Stomach (tissue), 8 donors: ENCODE measurements at regions not wholly inside any gene's neighbourhood (a gene's known extent, or its start where the extent isn't known, plus 50 kb on each side); places are given as distances from the start of the nearest gene placed in this dataset.

Source experiments
- DNase-seq, 2 donors: peaks; one replicate each; pipeline versions ENCODE4 v3.0.0 to v3.0.0-alpha.2; 2013 to 2019
- H3K27ac ChIP-seq, 5 donors: fragments of 200-600 bp in 4 of 5; sonication (generic) in 4 of 5; one replicate each; pipeline ENCODE4 v1.5.1; 2013 to 2019; ENCODE audit warnings: mild to moderate bottlenecking in 1 of 5, moderate library complexity in 1 of 5
- H3K27me3 ChIP-seq, 3 donors: fragments of 200-600 bp; sonication (generic); one replicate each; pipeline ENCODE4 v1.5.1; 2017 to 2019; ENCODE audit warnings: mixed run types in 1 of 3
- H3K36me3 ChIP-seq, 4 donors: fragments of 200-600 bp; sonication (generic); 1 replicate in 3 of 4; 2 replicates in 1 of 4; pipeline ENCODE4 v1.5.1; 2016 to 2019
- H3K4me1 ChIP-seq, 4 donors: fragments of 200-600 bp; sonication (generic); one replicate each; pipeline ENCODE4 v1.5.1; 2016 to 2019
- H3K4me3 ChIP-seq, 4 donors: fragments of 200-600 bp; sonication (generic) in 3 of 4; one replicate each; pipeline ENCODE4 v1.5.1; 2016 to 2019; ENCODE audit warnings: mild to moderate bottlenecking in 1 of 4
- H3K9me3 ChIP-seq, 4 donors: fragments of 200-600 bp; sonication (generic); one replicate each; pipeline ENCODE4 v1.5.1; 2016 to 2019
- EP300 ChIP-seq: sonication (generic); formaldehyde crosslinking; IDR thresholded peaks from one replicate; pipeline ENCODE4 v1.6.1; 2017; ENCODE audit warnings: antibody characterized with exemption
- POLR2A ChIP-seq, 4 donors: fragments of 450-650 bp; IDR thresholded peaks; one replicate each; pipeline ENCODE4 v1.6.1; 2016; ENCODE audit warnings: antibody characterized with exemption in 4 of 4, control low read depth in 2 of 4, mild to moderate bottlenecking in 1 of 4, moderate library complexity in 1 of 4
- POLR2AphosphoS5 ChIP-seq, 3 donors: sonication (generic); formaldehyde crosslinking; IDR thresholded peaks; one replicate each; pipeline ENCODE4 v1.6.1; 2016; ENCODE audit warnings: antibody characterized with exemption in 3 of 3
- WGBS, 5 donors: extraction: QIAGEN DNeasy Blood & Tissue Kit in 3 of 5; methylation state at CpG; one replicate each; pipeline versions ENCODE4 v1.1.5 to v1.1.7; 2013 to 2018; 5-methylcytosine and 5-hydroxymethylcytosine counted together
- intact Hi-C: fragments of 100-400 bp; cut with DNase I; formaldehyde crosslinking; loops from one replicate; pipeline ENCODE4 v1.15.1; 2023; ENCODE audit warnings: low total_unique reads
- TF ChIP-seq, protein P1 (sequence below), 7 experiments: fragments of 450-650 bp in 4 of 7; fragments of 200-600 bp in 3 of 7; sonication (generic) in 3 of 7; IDR thresholded peaks; one replicate each; pipeline ENCODE4 v1.5.1; 2016 to 2019; ENCODE audit warnings: antibody characterized with exemption in 7 of 7, control low read depth in 2 of 7, mild to moderate bottlenecking in 1 of 7
- donor health status: healthy with polysubstance abuse.
- donor health status: Bipolar disorder and iron deficiency.
- donor health status: healthy.

DNA sequence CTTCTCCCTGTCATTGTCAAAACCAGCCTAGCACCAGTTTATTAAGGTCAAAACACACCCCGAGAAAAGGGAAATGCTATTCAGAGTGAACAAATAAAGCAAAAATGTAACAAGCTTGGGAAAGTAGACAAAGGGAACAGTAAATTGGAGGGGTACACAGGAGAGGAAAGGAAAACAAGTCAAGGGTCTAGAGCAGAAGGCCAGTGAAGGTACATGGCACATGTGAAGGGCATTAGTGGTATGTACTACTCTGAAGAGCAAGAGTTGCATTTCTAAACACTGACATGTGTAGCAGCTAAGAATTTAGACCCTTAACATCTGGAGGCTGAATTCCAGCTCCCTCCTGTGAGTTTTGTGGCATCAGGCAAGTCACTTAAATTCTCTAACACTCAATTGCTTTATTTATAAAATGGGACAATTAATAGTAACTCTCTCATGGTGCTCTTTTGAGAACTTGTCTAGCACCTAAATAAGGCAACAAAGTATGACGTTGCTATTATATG, 244.3 kb upstream of the ADAMTS9 start:
- H3K4me1 ChIP-seq: peaks cover 0 to 16% (median 4%) of the 10 kb centered on the region in 4 donors
- 85 to 98% (median 88%) methylated on average over 2 of the region's 2 CpGs for WGBS, 5 donors
- no peak for DNase-seq
- intact Hi-C loops: no loop called here
- TF ChIP-seq EP300 (no peak), POLR2AphosphoS5 (IDR thresholded peaks at IDR 0.05) (no peak)
- TF ChIP-seq, protein P1, sequence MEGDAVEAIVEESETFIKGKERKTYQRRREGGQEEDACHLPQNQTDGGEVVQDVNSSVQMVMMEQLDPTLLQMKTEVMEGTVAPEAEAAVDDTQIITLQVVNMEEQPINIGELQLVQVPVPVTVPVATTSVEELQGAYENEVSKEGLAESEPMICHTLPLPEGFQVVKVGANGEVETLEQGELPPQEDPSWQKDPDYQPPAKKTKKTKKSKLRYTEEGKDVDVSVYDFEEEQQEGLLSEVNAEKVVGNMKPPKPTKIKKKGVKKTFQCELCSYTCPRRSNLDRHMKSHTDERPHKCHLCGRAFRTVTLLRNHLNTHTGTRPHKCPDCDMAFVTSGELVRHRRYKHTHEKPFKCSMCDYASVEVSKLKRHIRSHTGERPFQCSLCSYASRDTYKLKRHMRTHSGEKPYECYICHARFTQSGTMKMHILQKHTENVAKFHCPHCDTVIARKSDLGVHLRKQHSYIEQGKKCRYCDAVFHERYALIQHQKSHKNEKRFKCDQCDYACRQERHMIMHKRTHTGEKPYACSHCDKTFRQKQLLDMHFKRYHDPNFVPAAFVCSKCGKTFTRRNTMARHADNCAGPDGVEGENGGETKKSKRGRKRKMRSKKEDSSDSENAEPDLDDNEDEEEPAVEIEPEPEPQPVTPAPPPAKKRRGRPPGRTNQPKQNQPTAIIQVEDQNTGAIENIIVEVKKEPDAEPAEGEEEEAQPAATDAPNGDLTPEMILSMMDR (IDR thresholded peaks at IDR 0.05): no peak
- peaks cover 0 to 18% (median 10%) of the 10 kb centered on the region in 4 donors for H3K9me3 ChIP-seq
- H3K27me3 ChIP-seq: no peaks in the 10 kb centered on the region
- peak overlapping the region in 1 of 5 donors; percentile 16 for H3K27ac ChIP-seq
- no peak overlapping the region for H3K4me3 ChIP-seq
- H3K36me3 ChIP-seq: no peaks in the 10 kb centered on the region

DNA sequence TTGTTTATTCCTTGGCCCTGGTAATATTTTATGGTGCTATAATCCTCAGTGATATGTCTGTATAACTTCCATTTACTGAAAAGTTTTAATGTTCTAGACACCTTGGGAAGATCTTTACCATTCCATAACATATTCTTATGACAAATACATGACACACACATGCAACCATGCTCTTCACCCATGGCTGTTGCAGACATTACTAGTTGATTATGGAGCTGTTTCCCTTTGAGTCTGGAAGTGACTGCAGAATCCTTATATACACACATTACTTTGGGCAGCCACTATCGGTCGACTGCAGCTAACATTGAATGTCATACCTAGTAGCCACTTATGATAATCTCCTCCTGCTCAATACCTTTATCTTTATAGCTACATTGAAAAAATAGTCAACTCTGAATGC, 243.1 kb upstream of the ADAMTS9 start:
- 75 to 100% (median 90%) methylated on average over 2 of the region's 2 CpGs for WGBS, 5 donors
- H3K27me3 ChIP-seq: no peaks in the 10 kb centered on the region
- H3K9me3 ChIP-seq: peaks cover 0 to 18% (median 10%) of the 10 kb centered on the region in 4 donors
- peaks cover 0 to 7% (median 1%) of the 10 kb centered on the region in 4 donors for H3K4me1 ChIP-seq
- intact Hi-C loops: no loop called here
- TF ChIP-seq EP300: no peak
- no peak for DNase-seq
- H3K4me3 ChIP-seq: no peak overlapping the region
- H3K27ac ChIP-seq: no peak overlapping the region
- no peaks in the 10 kb centered on the region for H3K36me3 ChIP-seq

DNA sequence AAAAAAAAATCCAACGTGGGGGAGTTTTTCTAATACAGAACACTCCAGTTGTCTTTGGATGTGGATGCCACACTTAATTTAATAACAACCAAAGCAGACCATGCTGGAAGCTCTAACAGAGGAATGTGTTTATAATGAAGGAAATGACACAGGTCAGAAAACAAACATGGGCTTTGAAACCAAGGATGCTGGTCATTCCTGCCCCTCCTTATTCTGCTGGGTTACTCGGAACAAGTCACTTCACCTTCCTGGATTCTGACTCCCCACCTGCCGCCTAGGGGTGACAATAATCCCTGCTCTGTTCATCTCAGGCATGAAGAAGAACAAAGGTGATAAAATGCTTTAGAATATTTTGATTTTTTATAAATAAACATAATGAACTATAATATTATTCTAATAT, 240.9 kb upstream of the ADAMTS9 start:
- no peak overlapping the region for H3K27ac ChIP-seq
- 71 to 81% (median 75%) methylated on average over 3 of the region's 3 CpGs for WGBS, 5 donors
- no peaks in the 10 kb centered on the region for H3K4me1 ChIP-seq
- H3K9me3 ChIP-seq: peaks cover 0 to 13% (median 8%) of the 10 kb centered on the region in 4 donors
- peaks cover 0 to 3% (median 0%) of the 10 kb centered on the region in 4 donors for H3K36me3 ChIP-seq
- no peak for TF ChIP-seq POLR2A (IDR thresholded peaks at IDR 0.05)
- TF ChIP-seq EP300: no peak
- TF ChIP-seq POLR2AphosphoS5 (IDR thresholded peaks at IDR 0.05): no peak
- TF ChIP-seq, protein P1 (IDR thresholded peaks at IDR 0.05): no peak
- no peak overlapping the region for H3K4me3 ChIP-seq
- DNase-seq: peak in 1 of 2 donors; percentile 19
- no peaks in the 10 kb centered on the region for H3K27me3 ChIP-seq
- intact Hi-C loops: no loop called here

DNA sequence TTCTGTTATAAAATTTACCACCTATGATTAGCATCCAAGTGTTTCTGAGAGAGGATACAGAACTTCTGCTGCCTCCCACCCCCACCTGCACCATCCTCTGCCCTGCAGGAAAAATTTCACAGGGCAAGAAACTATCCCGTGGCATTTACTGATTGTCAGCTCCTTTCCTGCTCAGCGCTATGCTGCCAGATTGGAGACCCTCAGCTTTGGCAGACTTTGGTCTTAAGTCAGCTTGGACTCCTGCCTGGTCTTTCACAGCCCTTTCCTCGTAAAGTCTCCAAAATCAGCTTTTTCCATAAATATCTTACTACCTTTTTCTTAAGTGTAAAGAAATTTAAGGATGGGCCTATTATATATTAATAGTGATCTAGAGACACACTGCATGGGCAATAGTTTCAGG, 239.9 kb upstream of the ADAMTS9 start:
- Histone ChIP-seq H3K9me3 (peaks cover 0 to 3% (median under 1%) of the 10 kb centered on the region in 4 donors), H3K4me3 (no peak overlapping the region), H3K36me3 (peaks cover 0 to 3% (median 0%) of the 10 kb centered on the region in 4 donors), H3K27me3 (no peaks in the 10 kb centered on the region), H3K4me1 (no peaks in the 10 kb centered on the region), H3K27ac (no peak overlapping the region)
- intact Hi-C loops: no loop called here
- DNase-seq: no peak
- TF ChIP-seq POLR2A (IDR thresholded peaks at IDR 0.05) (no peak), EP300 (no peak), POLR2AphosphoS5 (IDR thresholded peaks at IDR 0.05) (no peak)
- TF ChIP-seq, protein P1 (IDR thresholded peaks at IDR 0.05): no peak
- 63 to 92% (median 84%) methylated on average over 3 of the region's 3 CpGs for WGBS, 5 donors

DNA sequence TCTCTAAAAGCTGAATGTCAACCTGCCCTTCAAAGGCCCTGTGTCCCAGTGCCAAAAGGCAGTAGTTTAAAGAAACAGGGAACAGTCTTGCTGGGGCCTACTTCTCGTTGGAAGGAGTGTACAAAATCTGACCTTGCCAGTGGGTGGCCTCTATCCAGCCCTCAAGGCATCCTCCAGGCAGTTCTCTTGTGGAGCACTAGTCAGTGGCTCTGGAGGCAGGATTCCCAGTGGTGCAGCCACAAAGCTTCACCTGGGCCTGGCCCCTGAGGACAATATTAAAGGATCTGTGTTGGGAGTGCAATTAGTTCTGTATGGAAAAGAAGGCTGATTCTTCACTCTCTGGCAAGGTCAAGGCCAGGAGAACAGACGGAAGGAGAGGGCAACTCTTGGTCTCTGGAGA, 237.8 kb upstream of the ADAMTS9 start:
- H3K36me3 ChIP-seq: peaks cover 0 to 3% (median 0%) of the 10 kb centered on the region in 4 donors
- no peak for TF ChIP-seq EP300
- TF ChIP-seq, protein P1 (IDR thresholded peaks at IDR 0.05): no peak
- TF ChIP-seq POLR2AphosphoS5 (IDR thresholded peaks at IDR 0.05): no peak
- TF ChIP-seq POLR2A (IDR thresholded peaks at IDR 0.05): no peak
- H3K4me1 ChIP-seq: no peaks in the 10 kb centered on the region
- WGBS, 5 donors: 45 to 75% (median 62%) methylated on average over 2 of the region's 2 CpGs
- H3K27me3 ChIP-seq: no peaks in the 10 kb centered on the region
- no peaks in the 10 kb centered on the region for H3K9me3 ChIP-seq
- no peak overlapping the region for H3K4me3 ChIP-seq
- intact Hi-C loops: no loop called here
- H3K27ac ChIP-seq: no peak overlapping the region
- DNase-seq: no peak
